Choroid plexus epithelial cell (primary cell): ENCODE measurements at regions not wholly inside any gene's neighbourhood (a gene's known extent, or its start where the extent isn't known, plus 50 kb on each side); places are given as distances from the start of the nearest gene placed in this dataset.

Experiments used
- DNase-seq: peaks from one replicate; pipeline ENCODE4 v3.0.0-alpha.2; 2010; ENCODE audit warnings: low read depth
- H3K4me3 ChIP-seq: 2 replicates; pipeline ENCODE4 v1.5.1; 2011; ENCODE audit warnings: low read depth, mild to moderate bottlenecking, control low read depth, low read length, moderate library complexity
- TF ChIP-seq, protein P1 (sequence below): conservative IDR thresholded peaks from 2 replicates; pipeline ENCODE4 v1.5.1; 2011; ENCODE audit warnings: low read depth, mild to moderate bottlenecking, control low read depth, inconsistent platforms, low read length, moderate library complexity

- no peak overlapping the region for H3K4me3 ChIP-seq
- no peak for DNase-seq
- TF ChIP-seq, protein P1, sequence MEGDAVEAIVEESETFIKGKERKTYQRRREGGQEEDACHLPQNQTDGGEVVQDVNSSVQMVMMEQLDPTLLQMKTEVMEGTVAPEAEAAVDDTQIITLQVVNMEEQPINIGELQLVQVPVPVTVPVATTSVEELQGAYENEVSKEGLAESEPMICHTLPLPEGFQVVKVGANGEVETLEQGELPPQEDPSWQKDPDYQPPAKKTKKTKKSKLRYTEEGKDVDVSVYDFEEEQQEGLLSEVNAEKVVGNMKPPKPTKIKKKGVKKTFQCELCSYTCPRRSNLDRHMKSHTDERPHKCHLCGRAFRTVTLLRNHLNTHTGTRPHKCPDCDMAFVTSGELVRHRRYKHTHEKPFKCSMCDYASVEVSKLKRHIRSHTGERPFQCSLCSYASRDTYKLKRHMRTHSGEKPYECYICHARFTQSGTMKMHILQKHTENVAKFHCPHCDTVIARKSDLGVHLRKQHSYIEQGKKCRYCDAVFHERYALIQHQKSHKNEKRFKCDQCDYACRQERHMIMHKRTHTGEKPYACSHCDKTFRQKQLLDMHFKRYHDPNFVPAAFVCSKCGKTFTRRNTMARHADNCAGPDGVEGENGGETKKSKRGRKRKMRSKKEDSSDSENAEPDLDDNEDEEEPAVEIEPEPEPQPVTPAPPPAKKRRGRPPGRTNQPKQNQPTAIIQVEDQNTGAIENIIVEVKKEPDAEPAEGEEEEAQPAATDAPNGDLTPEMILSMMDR, result no peak
These were observed 812.0 kb downstream of the CDH18 start for GRCh38 chr5:19175776-19176570.

- TF ChIP-seq, protein P1, result no peak
- no peak for DNase-seq
- no peak overlapping the region for H3K4me3 ChIP-seq
These were observed 808.4 kb downstream of the CDH18 start for GRCh38 chr5:19179571-19179970.

GRCh38 chr5:19189176-19189575 lies 798.8 kb downstream of the CDH18 start:
- DNase-seq, result no peak
- TF ChIP-seq, protein P1, result no peak
- H3K4me3 ChIP-seq, result no peak overlapping the region

DNA sequence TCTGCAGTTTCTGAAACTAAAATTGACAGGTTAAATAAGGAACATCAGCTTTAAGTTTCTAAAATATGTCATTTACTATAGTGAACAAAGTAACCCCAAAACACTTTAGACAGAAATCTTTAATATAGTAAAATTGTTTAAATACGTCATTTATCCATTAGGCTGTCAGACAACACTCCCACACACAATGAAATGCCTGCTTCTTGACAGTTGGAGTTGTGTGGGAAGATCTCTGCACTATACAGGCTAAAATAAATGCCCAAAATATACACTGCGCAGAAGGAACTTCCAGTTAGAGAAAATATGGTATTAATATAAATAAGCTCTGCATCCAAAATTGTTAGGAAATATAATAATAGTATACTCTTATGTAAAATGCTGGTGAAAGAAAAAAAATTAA lies 794.4 kb downstream of the CDH18 start:
- no peak overlapping the region for H3K4me3 ChIP-seq
- TF ChIP-seq, protein P1, result no peak
- DNase-seq, result no peak

GRCh38 chr5:19196631-19197030 lies 791.4 kb downstream of the CDH18 start:
- TF ChIP-seq, protein P1, result no peak
- no peak overlapping the region for H3K4me3 ChIP-seq
- no peak for DNase-seq

DNA sequence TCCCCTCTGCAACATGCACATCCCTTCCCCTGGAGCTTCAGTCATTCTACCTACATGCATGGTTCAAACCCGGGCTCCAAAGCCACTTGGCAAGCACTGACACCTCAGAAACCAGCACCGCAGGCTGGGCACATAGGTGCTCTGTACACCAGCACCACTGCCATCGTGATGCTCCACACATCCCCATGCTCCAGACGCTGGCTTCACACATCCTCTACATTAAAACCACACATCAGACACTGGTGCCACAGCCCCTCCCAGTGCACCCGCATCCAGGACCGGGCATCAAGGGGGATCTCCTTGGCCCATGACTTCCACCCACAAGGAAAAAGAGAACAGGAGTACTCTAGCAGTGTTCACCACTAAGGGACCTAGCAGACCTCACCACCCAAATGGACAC lies 787.7 kb downstream of the CDH18 start:
- H3K4me3 ChIP-seq, result no peak overlapping the region
- TF ChIP-seq, protein P1, result no peak
- DNase-seq, result no peak

GRCh38 chr5:19208397-19208796 lies 779.6 kb downstream of the CDH18 start:
- H3K4me3 ChIP-seq, result no peak overlapping the region
- TF ChIP-seq, protein P1, result no peak
- no peak for DNase-seq
